ENCODE measurements at regions not wholly inside any gene's neighbourhood (a gene's known extent, or its start where the extent isn't known, plus 50 kb on each side); places are given as distances from the start of the nearest gene placed in this dataset.
"Not testable (repeated sequence)": the region's sequence is repeated elsewhere in the genome, so short reads cannot be mapped to it uniquely, and the experiment has no call there.

GRCh38 chr9:110095161-110095595 is 112.8 kb downstream of the C9orf152 start:
- H3K27ac Mint-ChIP-seq, result peak overlapping the region; percentile 59 to 90 (median 88)
- no peaks in the 10 kb centered on the region for H3K9me3 Mint-ChIP-seq
- no peaks in the 10 kb centered on the region for H3K27me3 Mint-ChIP-seq (ENCODE audit: low read depth)
- no peak for TF ChIP-seq CTCF (IDR thresholded peaks at IDR 0.05; ENCODE audit: unreplicated experiment in 3 of 3)
- H3K36me3 Mint-ChIP-seq (ENCODE audit: low read depth), result no peaks in the 10 kb centered on the region
- H3K4me3 Mint-ChIP-seq, result no peak overlapping the region
- H3K4me1 Mint-ChIP-seq, result peaks cover 45% of the 10 kb centered on the region

GRCh38 chr9:110095776-110096175 is 112.2 kb downstream of the C9orf152 start:
- Mint-ChIP-seq H3K27ac (peak overlapping the region; percentile 59 to 90 (median 88)), H3K27me3 (ENCODE audit: low read depth) (no peaks in the 10 kb centered on the region), H3K4me1 (peaks cover 51% of the 10 kb centered on the region), H3K36me3 (ENCODE audit: low read depth) (no peaks in the 10 kb centered on the region), H3K9me3 (no peaks in the 10 kb centered on the region), H3K4me3 (no peak overlapping the region)
- TF ChIP-seq CTCF (IDR thresholded peaks at IDR 0.05; ENCODE audit: unreplicated experiment in 3 of 3), result no peak

GRCh38 chr9:110096674-110097073 is 111.3 kb downstream of the C9orf152 start:
- H3K4me3 Mint-ChIP-seq; H3K27me3 Mint-ChIP-seq (ENCODE audit: low read depth); H3K27ac Mint-ChIP-seq; H3K9me3 Mint-ChIP-seq; H3K36me3 Mint-ChIP-seq (ENCODE audit: low read depth): not testable (repeated sequence)
- H3K4me1 Mint-ChIP-seq, result peaks cover 55% of the 10 kb centered on the region

- Mint-ChIP-seq H3K4me1 (peaks cover 74% of the 10 kb centered on the region), H3K36me3 (ENCODE audit: low read depth) (no peaks in the 10 kb centered on the region), H3K27ac (peak overlapping the region in 2 of 3 experiments; percentile 15 to 43), H3K27me3 (ENCODE audit: low read depth) (no peaks in the 10 kb centered on the region), H3K9me3 (no peaks in the 10 kb centered on the region), H3K4me3 (no peak overlapping the region)
- TF ChIP-seq CTCF (IDR thresholded peaks at IDR 0.05; ENCODE audit: unreplicated experiment in 3 of 3), result no peak
These were observed 108.5 kb downstream of the C9orf152 start for GRCh38 chr9:110099236-110100095.

GRCh38 chr9:110101531-110102161 is 106.3 kb downstream of the C9orf152 start:
- no peaks in the 10 kb centered on the region for H3K9me3 Mint-ChIP-seq
- no peak overlapping the region for H3K4me3 Mint-ChIP-seq
- no peak for TF ChIP-seq CTCF (IDR thresholded peaks at IDR 0.05; ENCODE audit: unreplicated experiment in 3 of 3)
- peaks cover 81% of the 10 kb centered on the region for H3K4me1 Mint-ChIP-seq
- H3K27me3 Mint-ChIP-seq (ENCODE audit: low read depth), result no peaks in the 10 kb centered on the region
- H3K36me3 Mint-ChIP-seq (ENCODE audit: low read depth), result no peaks in the 10 kb centered on the region
- peak overlapping the region; percentile 35 to 66 (median 56) for H3K27ac Mint-ChIP-seq

- TF ChIP-seq CTCF (IDR thresholded peaks at IDR 0.05; ENCODE audit: unreplicated experiment in 3 of 3), result no peak
- H3K36me3 Mint-ChIP-seq (ENCODE audit: low read depth), result no peaks in the 10 kb centered on the region
- H3K4me1 Mint-ChIP-seq, result peaks cover 81% of the 10 kb centered on the region
- no peak overlapping the region for H3K4me3 Mint-ChIP-seq
- H3K27ac Mint-ChIP-seq, result peak overlapping the region; percentile 3 to 70 (median 51)
- H3K9me3 Mint-ChIP-seq, result no peaks in the 10 kb centered on the region
- H3K27me3 Mint-ChIP-seq (ENCODE audit: low read depth), result no peaks in the 10 kb centered on the region
These were observed 104.7 kb downstream of the C9orf152 start for GRCh38 chr9:110103257-110103656.
